NCI-H2196 treated with DMSO at 0.1 percent for 48 hours (cell line): ENCODE measurements at regions not wholly inside any gene's neighbourhood (a gene's known extent, or its start where the extent isn't known, plus 50 kb on each side); places are given as distances from the start of the nearest gene placed in this dataset.
"Not testable (repeated sequence)": the region's sequence is repeated elsewhere in the genome, so short reads cannot be mapped to it uniquely, and the experiment has no call there.

ENCODE experiments used
- DNase-seq: peaks from one replicate; lab custom pipeline; 2025; ENCODE audit not compliant: unreplicated experiment; lab: John Stamatoyannopoulos, UW

- peak; percentile 31 for DNase-seq
Observed at GRCh38 chr9:757246-757881, 84.1 kb upstream of the DMRT1 start.

- no peak for DNase-seq
Observed at GRCh38 chr9:758146-758545, 83.4 kb upstream of the DMRT1 start.

DNA sequence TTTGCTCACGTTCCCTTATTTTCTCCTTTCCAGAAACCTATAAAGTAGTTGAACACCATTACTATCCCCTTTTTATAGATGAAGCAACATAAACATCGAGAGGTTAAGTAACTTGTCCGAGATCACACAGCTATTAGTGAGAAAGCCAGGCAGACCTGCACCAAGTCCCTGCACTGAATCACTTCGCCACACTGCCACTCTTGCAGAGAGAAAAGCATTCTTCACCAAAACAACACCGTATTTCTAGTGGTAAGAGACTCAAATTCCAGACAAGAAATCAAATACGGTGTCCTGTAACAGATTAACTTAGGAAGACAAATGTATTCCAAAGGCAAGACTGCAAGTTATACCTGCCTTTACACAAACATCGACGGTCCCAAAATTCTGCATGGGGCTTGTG, 82.0 kb upstream of the DMRT1 start:
- DNase-seq = no peak

GRCh38 chr9:759983-760736, 81.3 kb upstream of the DMRT1 start:
- DNase-seq = no peak

DNA sequence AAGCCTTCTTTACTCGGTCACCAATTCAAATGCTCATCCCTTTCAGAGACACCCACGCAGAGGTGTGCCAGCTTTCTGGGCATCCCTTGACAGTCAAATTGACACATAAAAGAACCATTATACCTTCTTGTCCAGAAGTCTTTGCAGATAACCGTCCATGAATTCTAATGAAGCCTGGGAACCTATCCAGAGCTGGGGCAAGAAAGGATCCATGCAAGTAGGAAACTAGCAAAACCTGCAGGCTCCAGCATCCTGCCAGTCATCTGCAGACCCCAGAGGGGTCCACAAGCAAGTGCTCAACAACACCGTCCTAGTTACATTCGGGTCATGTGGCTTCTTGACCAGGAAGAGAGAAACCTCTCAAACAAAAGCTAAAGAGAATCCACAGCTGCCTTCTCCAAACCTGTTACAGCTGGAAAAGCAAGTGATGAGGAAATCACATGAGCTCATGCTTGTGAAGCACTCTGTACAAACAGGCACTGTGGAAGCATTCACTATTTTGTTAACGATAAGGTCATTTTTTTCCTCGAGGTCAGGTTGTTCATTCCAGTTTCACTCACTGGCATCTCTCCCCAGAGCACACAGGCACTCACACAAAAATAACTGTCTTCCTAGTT, 80.2 kb upstream of the DMRT1 start:
- no peak for DNase-seq

GRCh38 chr9:761793-762560, 79.5 kb upstream of the DMRT1 start:
- DNase-seq = no peak

GRCh38 chr9:763692-764091, 77.8 kb upstream of the DMRT1 start:
- no peak for DNase-seq

DNA sequence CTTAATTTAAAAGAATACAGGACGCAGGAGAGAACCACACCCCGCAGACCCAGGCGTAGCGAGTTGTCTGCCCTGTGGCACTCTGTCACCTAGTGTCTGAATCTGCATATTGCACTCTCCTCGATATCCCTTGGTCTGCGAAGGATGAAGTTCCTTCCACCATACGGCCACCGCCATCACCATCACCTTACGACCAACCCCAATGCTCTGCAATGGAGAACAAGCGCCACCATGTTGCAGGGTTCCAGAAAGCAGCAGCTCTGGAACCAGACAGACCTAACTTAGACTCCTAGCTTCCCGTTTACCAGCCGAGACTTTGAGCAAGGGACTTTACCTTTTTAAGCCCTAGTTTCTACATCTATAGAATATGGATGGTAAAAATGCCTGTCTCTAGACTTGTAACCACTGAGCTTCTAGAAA, 77.4 kb upstream of the DMRT1 start:
- DNase-seq = peak; percentile 92

- DNase-seq = no peak
Observed at GRCh38 chr9:764986-765385, 76.5 kb upstream of the DMRT1 start.

DNA sequence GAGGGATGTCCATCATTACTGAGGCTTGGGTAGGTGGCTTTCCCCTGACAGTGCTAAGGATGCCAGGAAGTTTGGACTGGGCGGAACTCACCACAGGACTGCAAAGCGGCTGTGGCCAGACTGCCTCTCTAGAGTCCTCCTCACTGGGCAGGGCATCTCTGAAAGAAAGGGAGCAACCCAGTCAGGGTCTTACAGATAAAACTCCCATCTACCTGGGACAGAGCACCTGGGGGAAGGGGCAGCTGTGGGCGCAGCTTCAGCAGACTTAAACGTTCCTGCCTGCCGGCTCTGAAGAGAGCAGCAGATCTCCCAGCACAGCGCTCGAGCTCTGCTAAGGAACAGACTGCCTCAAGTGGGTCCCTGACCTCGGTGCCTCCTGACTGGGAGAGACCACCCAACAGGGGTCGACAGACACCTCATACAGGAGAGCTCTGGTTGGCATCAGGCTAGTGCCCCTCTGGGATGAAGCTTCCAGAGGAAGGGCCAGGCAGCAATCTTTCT, 74.4 kb upstream of the DMRT1 start:
- DNase-seq = not testable (repeated sequence)

DNA sequence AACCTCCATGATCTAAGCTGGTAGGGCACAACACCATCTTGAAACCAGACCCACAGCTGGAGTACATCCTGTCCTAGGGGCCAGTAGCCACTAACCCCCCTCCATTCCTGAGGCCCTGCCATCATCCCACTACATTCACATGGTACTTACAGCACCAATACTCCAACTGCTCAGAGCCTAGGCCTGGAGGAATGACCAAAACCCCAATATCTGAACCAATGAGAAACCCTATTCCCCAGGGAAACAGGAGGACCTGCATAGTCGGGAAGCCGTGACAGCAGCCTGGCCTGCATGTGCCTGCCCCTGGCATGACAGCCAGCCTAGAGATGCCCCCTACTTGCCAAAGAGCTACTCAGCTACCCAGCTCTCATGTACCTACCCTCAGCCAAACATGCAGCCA, 65.4 kb upstream of the DMRT1 start:
- no peak for DNase-seq

- DNase-seq = no peak
Observed at GRCh38 chr9:777978-778377, 63.5 kb upstream of the DMRT1 start.

DNA sequence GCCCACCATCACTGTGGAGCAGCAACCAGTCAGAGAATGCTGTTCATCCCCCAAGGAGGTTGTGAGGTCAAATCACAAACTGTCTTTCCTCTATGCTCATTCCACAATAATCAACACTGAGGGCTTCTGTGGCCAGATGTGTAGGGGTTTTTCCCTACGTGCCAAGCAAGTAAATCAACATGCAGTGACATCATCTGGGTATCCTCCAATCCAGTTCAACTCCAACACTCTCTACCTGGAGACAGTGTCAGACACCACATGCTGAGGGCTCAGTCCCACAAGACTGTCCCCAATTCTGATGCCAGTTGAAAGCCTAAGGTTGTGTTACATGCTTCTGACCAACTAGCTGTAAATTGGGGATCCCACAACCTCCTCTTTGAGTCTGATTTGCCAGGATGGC, 57.3 kb upstream of the DMRT1 start:
- DNase-seq = no peak

DNA sequence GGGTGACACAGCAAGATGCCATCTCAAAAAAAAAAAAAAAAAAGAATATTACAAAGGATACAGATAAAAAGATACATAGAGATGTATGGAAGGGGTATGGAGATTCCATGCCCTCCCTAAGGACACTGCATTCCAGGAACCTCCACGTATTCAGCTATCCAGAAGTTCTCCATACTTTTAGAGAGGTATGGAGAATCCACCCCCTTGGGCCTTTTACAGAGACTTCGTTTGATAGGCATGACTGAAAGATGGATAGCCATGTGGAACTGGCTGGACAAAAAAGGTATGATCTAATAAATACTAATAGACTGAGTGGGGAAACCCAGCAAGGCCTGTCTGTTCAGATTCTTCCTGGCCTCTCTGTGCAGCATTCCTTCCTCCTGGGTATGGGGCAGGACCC, 56.6 kb upstream of the DMRT1 start:
- DNase-seq = no peak

- no peak for DNase-seq
Observed at GRCh38 chr9:785997-786396, 55.5 kb upstream of the DMRT1 start.

- no peak for DNase-seq
Observed at GRCh38 chr9:786405-786804, 55.1 kb upstream of the DMRT1 start.

DNA sequence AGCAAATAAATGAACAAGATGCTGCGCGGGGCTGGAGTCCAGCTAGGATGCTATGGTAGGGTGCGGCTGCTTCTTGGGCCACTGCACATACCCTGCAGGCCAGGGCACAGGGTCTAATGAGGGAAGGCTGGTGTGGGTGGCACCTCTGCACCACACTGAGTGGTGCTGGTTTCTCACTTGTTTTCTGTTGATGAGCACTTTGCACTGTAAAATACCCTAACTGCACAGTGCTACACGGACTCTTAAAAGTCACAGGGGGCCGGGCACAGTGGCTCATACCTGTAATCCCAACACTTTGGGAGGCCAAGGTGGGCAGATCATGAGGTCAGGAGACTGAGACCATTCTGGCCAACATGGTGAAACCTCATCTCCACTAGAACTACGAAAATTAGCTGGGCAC, 52.7 kb upstream of the DMRT1 start:
- DNase-seq = no peak
